GM12891 (cell line): ENCODE measurements at regions not wholly inside any gene's neighbourhood (a gene's known extent, or its start where the extent isn't known, plus 50 kb on each side); places are given as distances from the start of the nearest gene placed in this dataset.

Source experiments
- POLR2A ChIP-seq: IDR thresholded peaks from 2 replicates; pipeline ENCODE4 v1.6.1; 2011; ENCODE audit warnings: low read depth, low read length, control low read depth
- POLR2AphosphoS5 ChIP-seq: IDR thresholded peaks from 2 replicates; pipeline ENCODE4 v1.6.1; 2011; ENCODE audit warnings: low read depth, low read length, control low read depth
- TAF1 ChIP-seq: IDR thresholded peaks from 2 replicates; pipeline ENCODE4 v1.6.1; 2011; ENCODE audit warnings: low read depth, low read length, control low read depth

GRCh38 chr7:152553671-152554317, 118.0 kb upstream of the KMT2C start:
- no peak for TF ChIP-seq TAF1
- no peak for TF ChIP-seq POLR2AphosphoS5
- TF ChIP-seq POLR2A: no peak
